GM12864 (cell line): ENCODE measurements at regions not wholly inside any gene's neighbourhood (a gene's known extent, or its start where the extent isn't known, plus 50 kb on each side); places are given as distances from the start of the nearest gene placed in this dataset.

Experiments
- DNase-seq: peaks from one replicate; pipeline ENCODE4 v3.0.0-alpha.2; 2011; ENCODE audit warnings: low read depth
- H3K4me3 ChIP-seq: 2 replicates; pipeline ENCODE4 v1.5.1; 2011; ENCODE audit warnings: mild to moderate bottlenecking, low read depth, low read length, control low read depth
- TF ChIP-seq, protein P1 (sequence below): IDR thresholded peaks from 2 replicates; pipeline ENCODE4 v1.5.1; 2011; ENCODE audit warnings: low read depth, mild to moderate bottlenecking, moderate library complexity, low read length, control low read depth, inconsistent platforms; ENCODE audit errors: missing control alignments

DNA sequence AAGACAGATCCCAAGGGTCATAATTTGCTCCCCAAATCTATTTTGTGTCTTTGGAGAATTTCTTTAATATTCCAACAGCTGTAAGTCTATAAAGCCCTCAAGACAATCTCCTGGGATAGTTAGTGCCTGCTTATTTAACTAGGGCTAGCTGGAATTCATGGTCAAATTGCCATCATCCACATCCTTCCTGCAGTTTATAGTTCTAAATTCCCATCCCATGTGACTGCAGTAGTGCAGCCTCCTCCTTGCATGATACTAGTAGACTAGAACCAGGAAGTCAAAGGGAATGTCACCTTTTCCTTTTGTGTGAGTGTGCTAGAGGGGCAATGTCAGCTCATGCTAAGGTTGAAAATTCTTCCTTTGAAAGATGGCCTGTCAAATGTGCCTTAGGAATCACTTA is 214.8 kb upstream of the PIK3R1 start:
- TF ChIP-seq, protein P1, sequence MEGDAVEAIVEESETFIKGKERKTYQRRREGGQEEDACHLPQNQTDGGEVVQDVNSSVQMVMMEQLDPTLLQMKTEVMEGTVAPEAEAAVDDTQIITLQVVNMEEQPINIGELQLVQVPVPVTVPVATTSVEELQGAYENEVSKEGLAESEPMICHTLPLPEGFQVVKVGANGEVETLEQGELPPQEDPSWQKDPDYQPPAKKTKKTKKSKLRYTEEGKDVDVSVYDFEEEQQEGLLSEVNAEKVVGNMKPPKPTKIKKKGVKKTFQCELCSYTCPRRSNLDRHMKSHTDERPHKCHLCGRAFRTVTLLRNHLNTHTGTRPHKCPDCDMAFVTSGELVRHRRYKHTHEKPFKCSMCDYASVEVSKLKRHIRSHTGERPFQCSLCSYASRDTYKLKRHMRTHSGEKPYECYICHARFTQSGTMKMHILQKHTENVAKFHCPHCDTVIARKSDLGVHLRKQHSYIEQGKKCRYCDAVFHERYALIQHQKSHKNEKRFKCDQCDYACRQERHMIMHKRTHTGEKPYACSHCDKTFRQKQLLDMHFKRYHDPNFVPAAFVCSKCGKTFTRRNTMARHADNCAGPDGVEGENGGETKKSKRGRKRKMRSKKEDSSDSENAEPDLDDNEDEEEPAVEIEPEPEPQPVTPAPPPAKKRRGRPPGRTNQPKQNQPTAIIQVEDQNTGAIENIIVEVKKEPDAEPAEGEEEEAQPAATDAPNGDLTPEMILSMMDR: no peak
- DNase-seq: no peak
- H3K4me3 ChIP-seq: no peak overlapping the region

DNA sequence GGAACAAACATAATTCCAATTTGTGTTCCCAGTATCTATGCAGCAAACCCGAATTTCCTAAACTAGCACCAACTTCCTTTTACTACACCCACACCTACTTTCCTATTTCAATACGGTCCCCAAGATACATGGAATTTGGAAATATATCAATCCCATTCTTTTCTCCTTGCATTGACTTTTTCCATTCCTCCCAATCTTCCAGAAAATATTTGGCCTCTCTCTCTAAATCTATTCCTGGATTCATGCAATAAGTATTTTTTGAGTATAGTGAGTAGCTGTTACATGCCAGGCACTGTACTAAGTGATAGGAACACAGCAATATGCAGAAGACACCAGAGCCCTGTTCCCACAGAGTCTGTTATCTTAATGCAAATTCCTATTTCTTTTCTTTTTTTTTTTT is 216.2 kb upstream of the PIK3R1 start:
- no peak for DNase-seq
- TF ChIP-seq, protein P1: no peak
- no peak overlapping the region for H3K4me3 ChIP-seq

DNA sequence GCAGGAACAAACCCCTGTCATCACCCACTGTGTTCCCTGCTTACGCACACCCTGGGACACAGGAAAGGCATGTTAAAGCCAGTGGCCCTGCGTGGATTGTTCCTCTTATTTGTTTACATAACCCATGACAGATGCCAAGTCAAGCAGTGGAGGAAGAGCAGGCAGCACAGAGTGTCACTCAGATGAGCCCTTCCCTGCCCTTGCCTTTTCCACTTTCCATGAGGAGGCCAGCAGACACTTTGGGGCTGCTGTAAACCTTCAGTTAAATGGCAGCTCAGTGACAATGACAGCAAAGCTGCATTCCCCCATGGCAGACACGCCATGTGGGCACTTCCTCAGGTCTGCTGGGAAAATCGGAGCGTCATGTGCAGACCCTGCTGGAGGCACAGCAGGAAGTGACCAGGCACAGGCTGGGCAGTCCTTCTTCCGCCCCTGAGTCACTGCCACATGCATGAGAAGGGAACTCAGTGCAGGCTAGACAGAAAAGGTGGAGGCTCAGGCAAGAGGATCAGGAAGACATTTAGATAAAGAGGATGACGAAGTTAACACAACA is 216.8 kb upstream of the PIK3R1 start:
- TF ChIP-seq, protein P1: no peak
- no peak for DNase-seq
- no peak overlapping the region for H3K4me3 ChIP-seq

DNA sequence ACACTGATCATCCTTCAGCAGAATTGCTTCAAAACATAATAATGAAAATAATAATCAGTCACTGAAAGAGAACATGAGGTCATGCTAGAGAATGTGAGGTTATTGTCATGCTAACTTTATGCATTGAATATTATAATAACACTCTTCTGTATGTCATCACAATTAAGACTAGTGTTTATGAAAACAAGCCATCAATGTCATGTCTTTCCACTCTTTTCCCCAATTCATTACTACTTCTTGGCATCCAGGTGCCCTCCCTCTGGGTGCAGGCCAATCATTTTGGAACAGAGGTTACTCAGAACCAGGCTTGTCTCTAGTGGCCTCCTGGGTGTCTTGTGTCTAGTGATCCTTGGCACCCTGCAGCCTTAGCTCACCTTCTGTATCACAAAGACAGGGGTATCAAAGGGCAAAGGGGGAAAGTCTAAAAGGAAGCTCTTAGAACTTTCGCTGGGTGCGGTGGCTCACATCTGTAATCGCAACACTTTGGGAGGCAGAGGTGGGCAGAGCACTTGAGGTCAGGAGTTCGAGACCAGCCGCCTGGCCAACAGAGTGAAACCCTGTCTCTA is 217.6 kb upstream of the PIK3R1 start:
- TF ChIP-seq, protein P1: no peak
- DNase-seq: no peak

DNA sequence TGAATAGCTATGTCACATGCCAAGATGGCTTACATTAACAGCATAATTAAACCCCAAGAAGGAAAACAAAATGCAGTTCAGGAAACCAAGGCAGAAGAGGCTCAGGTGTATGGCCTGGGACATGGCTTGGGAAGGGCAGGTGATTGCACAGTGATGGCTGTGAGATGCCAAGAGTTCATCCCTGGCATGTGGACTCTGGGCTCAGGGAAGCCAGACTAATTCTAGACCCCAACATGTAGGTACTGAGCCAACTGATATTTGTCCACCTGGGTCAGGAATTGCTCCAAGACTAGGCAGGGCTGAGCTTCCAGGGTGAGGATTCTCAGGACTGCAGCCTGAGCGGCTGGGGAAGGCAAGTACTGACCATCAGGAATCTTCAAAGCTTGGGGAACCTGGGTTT is 218.4 kb upstream of the PIK3R1 start:
- TF ChIP-seq, protein P1: no peak
- H3K4me3 ChIP-seq: no peak overlapping the region
- no peak for DNase-seq

More for the DNA sequence above, 217.6 kb upstream of the PIK3R1 start:
- no peak overlapping the region for H3K4me3 ChIP-seq

DNA sequence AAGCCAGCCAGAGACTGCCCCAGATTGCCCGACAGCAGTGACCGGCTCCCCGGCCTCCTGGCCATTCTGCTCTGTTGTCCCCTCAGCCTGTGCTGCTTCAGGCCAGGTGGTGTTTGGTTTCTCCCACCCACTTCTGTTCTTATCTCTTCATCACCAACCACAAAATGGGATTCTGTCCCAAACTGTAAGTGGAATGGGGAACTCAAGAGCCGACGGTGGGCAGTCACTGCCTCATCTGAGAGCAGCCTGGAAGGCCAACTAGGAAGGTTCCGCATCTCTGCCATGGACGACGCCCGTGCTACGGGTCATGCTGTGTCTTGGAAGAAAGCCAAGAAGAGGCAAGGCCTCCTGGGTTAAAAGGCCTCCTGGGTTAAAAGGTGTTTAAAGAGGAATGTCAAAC is 219.0 kb upstream of the PIK3R1 start:
- TF ChIP-seq, protein P1: no peak
- DNase-seq: no peak
- no peak overlapping the region for H3K4me3 ChIP-seq

DNA sequence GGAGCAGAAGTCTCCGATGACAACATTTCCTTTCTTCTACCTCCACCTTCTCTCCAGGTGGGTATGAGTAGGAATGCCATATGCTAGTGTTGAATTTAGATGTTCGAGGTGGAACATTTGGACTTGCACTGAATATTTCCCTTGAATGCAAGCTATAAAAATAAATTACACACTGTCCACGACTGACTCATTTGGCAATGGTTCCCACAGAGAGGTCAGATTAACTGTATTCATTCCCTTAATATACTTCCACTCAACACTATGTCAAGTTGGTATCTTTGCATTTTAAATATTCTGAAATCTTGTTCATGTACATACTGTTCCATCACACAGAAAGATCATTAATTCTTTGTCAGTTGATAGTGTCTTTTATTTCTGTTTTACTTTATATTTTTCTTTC is 222.6 kb upstream of the PIK3R1 start:
- TF ChIP-seq, protein P1: no peak
- DNase-seq: no peak

More for the DNA sequence above, 222.6 kb upstream of the PIK3R1 start:
- no peak overlapping the region for H3K4me3 ChIP-seq
